ENCODE measurements at regions not wholly inside any gene's neighbourhood (a gene's known extent, or its start where the extent isn't known, plus 50 kb on each side); places are given as distances from the start of the nearest gene placed in this dataset.
"Not testable (repeated sequence)": the region's sequence is repeated elsewhere in the genome, so short reads cannot be mapped to it uniquely, and the experiment has no call there.

DNA sequence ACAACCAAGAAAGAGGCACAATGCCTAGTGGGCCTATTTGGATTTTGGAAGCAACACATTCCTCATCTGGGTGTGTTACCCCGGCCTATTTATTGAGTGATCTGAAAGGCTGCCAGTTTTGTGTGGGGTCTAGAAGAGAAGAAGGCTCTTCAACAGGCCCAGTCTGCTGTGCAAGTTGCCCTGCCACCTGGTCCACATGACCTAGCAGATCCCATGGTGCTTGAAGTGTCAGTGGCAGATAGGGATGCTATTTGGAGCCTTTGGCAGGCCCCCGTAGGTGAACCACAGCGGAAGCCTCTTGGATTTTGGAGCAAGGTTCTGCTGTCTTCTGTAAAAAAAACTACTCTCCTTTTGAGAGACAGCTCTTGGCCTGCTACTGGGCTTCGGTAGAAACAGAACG is 820.1 kb downstream of the TMTC2 start:
- DNase-seq, result no peak

DNA sequence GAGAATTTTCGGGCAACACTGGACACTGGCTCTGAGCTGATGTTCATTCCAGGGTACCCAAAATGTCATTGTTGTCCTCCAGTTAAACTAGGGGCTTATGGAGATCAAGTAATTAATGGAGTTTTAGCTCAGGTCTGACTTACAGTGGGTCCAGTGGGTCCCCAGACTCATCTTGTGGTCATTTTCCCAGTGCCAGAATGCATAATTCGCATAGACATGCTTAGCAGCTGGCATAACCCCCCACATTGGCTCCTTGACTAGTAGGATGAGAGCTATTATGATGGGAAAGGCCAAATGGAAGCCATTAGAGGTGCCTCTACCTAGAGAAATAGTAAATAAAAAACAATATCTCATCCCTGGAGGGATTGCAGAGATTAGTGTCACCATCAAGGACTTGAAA is 818.9 kb downstream of the TMTC2 start:
- no peak for DNase-seq

DNA sequence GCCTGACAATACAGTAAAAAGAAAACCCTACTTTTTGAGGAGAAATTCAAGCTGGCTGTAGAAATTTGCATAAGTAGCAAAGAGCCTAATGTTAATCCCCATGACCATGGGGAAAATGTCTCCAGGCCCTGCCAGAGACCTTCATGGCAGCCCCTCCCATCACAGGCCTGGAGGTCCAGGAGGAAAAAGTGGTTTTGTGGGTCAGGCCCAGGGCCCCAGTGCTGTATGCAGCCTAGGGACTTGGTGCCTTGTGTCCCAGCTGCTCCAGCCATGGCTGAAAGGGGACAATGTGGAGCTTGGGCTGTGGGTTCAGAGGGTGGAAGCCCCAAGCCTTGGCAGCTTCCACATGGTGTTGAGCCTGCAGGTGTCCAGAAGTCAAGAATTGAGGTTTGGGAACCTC is 813.2 kb downstream of the TMTC2 start:
- DNase-seq, result not testable (repeated sequence)

GRCh38 chr12:83477696-83478095 is 791.0 kb downstream of the TMTC2 start:
- no peak for DNase-seq

- DNase-seq, result no peak
Observed at GRCh38 chr12:83476695-83477690, 790.3 kb downstream of the TMTC2 start.

DNA sequence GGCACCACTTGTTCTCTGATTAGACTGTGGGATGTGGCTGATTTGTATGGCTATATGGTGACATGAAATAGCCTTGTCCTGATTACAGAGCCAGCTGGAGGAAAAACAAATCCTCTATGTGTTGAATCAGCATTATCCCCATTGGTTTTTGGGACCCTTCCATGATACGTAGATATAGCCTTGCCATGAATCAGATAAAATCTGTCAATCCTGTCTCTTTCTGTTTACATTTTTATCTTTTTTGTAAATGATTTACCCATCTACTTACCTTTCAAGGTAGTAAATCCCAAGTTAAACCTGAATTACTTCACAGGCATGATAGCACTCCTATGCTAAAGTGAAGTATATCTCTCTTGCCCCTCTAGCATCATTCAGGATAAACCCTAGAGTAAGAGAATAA is 789.3 kb downstream of the TMTC2 start:
- no peak for DNase-seq

DNA sequence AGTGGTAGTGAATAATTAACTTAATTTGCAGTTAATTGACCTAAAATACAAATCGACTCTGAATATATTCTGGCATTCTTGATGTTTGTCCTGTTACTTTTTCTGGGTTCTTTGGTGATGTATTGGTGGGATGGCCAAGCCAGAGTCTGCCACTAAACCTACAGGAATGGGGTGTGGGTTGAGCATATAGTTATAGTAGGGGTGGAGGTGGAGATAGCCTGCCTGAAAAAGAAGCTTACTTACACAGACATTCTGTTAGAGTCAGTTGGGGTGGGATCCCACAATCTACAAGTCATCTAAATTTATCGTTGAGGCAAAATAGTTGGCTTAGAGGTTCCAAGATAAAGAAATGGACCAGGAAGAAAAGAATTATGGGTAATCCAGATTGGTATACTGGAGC is 787.7 kb downstream of the TMTC2 start:
- DNase-seq, result no peak

GRCh38 chr12:83473408-83474095 is 786.8 kb downstream of the TMTC2 start:
- DNase-seq, result no peak

DNA sequence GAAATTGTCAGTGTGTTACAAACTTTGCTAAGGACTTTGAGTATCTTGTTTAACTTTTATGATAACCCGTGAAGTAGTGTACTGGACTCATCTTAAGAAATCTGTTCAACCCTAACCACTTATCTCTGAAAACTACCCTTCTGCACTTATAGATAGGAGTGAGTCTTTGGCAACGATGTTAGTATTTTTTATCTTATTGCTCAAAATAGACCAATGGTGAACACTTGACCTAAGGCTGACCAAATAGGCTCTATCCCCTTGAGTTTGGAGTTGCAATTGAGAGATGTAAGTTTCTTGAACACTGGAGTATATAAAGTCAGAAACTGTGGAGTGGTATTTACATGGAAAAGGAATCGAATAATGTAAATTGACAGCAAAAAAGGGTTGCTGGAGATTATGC is 786.1 kb downstream of the TMTC2 start:
- no peak for DNase-seq

- no peak for DNase-seq
Observed at GRCh38 chr12:83472350-83472749, 785.6 kb downstream of the TMTC2 start.

DNA sequence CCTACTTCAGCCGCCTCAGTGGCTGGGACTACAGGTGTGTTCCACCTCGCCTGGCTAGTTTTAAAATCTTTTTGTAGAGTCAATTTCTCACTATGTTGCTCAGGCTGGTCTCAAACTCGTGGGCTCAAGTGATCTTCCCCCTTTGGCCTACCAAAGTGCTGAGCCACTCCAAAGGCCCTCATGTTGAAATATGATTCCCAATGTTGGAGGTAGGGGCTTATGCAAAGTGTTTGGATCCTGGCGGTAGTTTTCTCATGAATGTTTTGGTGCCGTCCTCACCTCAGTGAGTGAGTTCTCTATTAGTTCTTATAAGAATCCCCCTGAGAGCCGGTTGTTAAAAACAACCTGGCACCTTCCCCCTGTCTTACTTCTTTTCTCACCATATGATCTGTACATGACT is 784.6 kb downstream of the TMTC2 start:
- no peak for DNase-seq

- no peak for DNase-seq
Observed at GRCh38 chr12:83470749-83471148, 784.0 kb downstream of the TMTC2 start.

DNA sequence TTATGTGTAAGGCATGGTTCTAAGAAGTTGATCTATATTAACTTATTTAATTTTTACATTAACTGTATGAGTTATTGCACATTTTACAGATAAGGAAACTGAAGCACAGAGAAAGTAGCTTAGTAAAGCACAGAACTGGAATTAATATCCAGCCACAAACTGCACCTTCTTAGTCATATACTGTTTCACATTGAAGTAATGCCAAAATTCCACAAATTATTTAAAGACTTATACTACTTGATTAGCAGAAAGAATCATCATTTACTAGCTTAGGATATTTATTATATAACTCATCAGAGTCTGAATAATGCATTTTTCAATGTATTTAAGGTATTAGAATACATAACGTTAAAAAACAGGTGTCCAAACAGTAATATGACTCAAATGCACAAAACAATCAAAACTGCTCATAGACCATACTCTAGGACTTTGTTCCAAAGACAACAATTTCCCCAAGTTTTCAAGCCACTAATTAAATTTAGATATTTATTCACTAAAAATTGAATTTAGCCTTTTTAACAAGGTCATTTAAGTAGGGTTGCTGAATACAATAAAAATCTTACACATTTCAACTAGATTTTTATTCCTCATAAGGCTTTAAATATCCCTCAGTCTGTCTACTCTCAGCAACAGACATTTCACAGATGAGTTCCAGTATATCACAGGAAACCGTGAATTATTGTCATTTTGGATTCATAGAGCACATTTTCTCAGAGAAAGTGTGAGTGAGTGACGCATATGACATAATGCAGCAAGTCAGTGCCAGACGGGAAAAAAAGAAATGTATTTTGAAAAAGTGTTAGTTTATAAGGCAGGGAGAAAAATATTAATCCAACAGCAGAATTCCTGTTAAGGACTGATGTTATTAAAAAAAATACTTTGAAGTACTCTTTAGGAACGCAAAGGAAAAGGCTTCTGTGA is 782.5 kb downstream of the TMTC2 start:
- DNase-seq, result no peak

GRCh38 chr12:83465632-83466031 is 778.9 kb downstream of the TMTC2 start:
- no peak for DNase-seq

DNA sequence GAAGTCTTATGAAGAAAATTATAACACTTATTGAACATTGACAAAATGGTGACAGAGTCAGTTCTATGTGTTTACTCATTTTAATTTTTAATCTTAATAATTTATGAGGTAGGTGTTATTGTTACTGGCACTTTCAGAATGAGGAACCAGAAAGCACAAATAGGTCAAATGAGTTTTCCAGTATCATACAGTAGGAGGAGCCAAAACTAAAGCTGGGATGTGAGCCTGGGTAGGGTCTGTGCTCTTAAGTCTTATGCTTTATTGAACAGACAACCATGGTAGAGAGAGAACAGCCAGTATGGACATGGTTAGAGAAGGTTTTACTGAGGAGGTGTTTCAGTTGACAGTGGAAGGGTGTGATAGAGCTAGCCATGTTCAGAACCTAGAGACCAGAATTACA is 775.7 kb downstream of the TMTC2 start:
- no peak for DNase-seq

DNA sequence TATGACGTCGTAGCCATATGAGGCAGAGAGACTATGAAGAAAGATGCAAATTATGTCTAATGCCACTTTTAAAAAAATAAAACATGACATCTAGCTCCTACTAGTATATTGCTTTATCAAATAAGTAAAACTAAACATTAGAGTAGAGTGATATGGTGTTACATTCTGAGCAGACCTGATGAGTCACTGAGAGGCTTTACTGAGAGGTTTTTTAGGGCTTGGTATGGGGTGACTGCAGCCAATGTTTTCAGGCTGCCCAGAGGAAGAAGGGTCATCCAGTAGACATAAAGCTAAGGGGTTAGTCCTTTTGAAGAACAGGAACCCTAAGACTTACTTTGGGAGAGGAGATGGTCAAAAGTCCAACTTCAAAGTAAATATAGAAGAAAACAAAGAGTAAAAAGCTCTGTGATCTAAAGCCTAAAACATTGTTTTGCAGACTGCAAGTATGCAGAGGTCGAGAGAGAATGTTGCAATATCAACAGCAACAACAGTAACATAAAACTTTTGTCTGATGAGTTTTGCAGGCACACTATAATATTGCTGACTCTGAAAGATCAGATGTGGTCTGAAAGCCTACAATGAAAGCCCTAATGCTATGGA is 774.7 kb downstream of the TMTC2 start:
- DNase-seq, result no peak

DNA sequence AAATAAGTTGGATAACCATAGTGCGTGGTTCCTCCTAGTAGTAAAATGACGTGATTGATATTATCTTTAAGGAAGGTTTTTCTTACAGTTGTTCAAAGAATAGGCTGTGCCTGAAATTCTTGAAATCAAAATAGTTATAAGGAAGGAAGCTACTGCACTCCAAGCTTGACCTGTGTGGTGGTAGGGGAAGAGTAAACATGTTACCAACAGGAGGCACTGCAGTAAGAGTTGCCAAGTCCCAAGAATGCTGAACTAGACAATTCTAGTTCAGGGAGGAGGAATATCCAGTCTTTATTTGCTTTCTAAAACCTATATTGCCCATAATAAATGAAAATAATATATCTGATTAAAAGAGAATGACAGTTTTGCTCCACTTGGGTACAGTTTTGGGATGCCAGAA is 764.5 kb downstream of the TMTC2 start:
- DNase-seq, result no peak

DNA sequence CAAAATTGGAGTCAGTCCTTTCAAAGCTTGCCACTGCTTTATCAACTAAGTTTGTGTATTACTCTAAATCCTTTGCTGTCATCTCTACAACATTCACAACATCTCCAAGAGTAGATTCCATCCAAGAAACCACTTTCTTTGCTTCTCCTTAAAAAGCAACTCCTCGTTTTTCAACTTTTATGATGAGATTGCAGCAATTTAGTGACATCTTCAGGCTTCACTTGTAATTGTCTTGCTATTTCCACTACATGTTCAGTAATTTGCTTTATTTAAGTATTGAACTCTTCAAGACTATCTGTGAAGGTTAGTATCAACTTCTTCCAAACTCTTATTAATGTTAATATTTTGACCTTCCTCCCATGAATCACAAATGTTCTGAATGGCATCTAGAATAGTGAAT is 747.9 kb downstream of the TMTC2 start:
- no peak for DNase-seq

- no peak for DNase-seq
Observed at GRCh38 chr12:83432176-83432719, 745.5 kb downstream of the TMTC2 start.

DNA sequence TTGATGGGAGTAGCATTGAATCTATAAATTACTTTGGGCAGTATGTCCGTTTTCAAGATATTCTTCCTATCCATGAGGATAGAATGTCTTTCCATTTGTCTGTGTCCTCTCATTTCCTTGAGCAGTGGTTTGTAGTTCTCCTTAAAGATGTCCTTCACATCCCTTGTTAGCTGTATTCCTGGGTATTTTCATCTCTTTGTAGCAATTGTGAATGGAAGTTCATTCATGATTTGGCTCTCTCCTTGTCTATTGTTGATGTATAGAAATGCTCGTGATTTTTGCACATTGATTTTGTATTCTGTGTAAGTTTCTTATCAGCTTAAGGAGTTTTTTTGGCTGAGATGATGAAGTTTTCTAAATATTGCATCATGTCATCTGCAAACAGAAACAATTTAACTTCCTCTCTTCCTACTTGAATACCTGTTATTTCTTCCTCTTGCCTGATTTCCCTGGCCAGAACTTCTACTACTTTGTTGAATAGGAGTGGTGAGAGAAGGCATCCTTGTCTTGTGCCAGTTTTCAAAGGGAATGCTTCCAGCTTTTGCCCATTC is 741.0 kb downstream of the TMTC2 start:
- not testable (repeated sequence) for DNase-seq

DNA sequence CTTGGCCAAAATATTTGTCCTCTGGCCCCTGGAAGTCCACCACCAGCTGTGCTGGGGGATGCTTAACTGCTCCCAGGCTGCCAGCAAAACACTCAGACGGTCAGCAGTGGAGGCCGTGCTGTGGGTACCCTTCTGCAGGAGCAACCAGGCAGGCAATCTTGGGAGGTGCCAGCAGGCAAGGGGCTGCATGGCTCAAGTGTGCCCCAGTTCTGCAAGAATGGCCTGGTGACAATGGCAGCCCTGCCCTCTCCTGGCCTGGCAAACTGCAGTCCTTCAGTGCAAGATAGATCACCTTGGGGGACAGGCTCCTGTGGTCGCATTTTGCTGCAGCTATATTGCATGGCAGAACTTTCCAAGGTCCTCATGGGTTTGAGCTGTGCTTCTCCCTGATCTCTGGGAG is 728.3 kb downstream of the TMTC2 start:
- DNase-seq, result no peak

GRCh38 chr12:83408851-83409250 is 722.1 kb downstream of the TMTC2 start:
- DNase-seq, result no peak
